Femur (tissue), 1 donor: ENCODE measurements at regions not wholly inside any gene's neighbourhood (a gene's known extent, or its start where the extent isn't known, plus 50 kb on each side); places are given as distances from the start of the nearest gene placed in this dataset.
"Not testable (repeated sequence)": the region's sequence is repeated elsewhere in the genome, so short reads cannot be mapped to it uniquely, and the experiment has no call there.

Experiments used
- DNase-seq: peaks from one replicate; pipeline ENCODE4 v3.0.0-alpha.2; 2017

GRCh38 chr11:11220786-11221185 lies 132.3 kb downstream of the CSNK2A3 start:
- no peak for DNase-seq

GRCh38 chr11:11218629-11218986 lies 134.4 kb downstream of the CSNK2A3 start:
- no peak for DNase-seq

- no peak for DNase-seq
Measured at GRCh38 chr11:11217929-11218628, 135.0 kb downstream of the CSNK2A3 start.

GRCh38 chr11:11217289-11217928 lies 135.6 kb downstream of the CSNK2A3 start:
- DNase-seq, result no peak

- DNase-seq, result no peak
Measured at GRCh38 chr11:11215944-11216343, 137.1 kb downstream of the CSNK2A3 start.

- no peak for DNase-seq
Measured at GRCh38 chr11:11215058-11215815, 137.8 kb downstream of the CSNK2A3 start.

- no peak for DNase-seq
Measured at GRCh38 chr11:11213117-11213516, 139.9 kb downstream of the CSNK2A3 start.

GRCh38 chr11:11211888-11212287 lies 141.2 kb downstream of the CSNK2A3 start:
- DNase-seq, result no peak

GRCh38 chr11:11211186-11211585 lies 141.9 kb downstream of the CSNK2A3 start:
- DNase-seq, result no peak

GRCh38 chr11:11210446-11210845 lies 142.6 kb downstream of the CSNK2A3 start:
- no peak for DNase-seq

GRCh38 chr11:11209967-11210366 lies 143.1 kb downstream of the CSNK2A3 start:
- no peak for DNase-seq

GRCh38 chr11:11208994-11209393 lies 144.1 kb downstream of the CSNK2A3 start:
- DNase-seq, result no peak

GRCh38 chr11:11207428-11207827 lies 145.6 kb downstream of the CSNK2A3 start:
- no peak for DNase-seq

- DNase-seq, result no peak
Measured at GRCh38 chr11:11206484-11206883, 146.6 kb downstream of the CSNK2A3 start.

GRCh38 chr11:11202885-11203284 lies 150.2 kb downstream of the CSNK2A3 start:
- DNase-seq, result no peak

- not testable (repeated sequence) for DNase-seq
Measured at GRCh38 chr11:11201302-11201701, 151.7 kb downstream of the CSNK2A3 start.

GRCh38 chr11:11192541-11192940 lies 160.5 kb downstream of the CSNK2A3 start:
- no peak for DNase-seq

- no peak for DNase-seq
Measured at GRCh38 chr11:11189506-11189905, 163.5 kb downstream of the CSNK2A3 start.

- no peak for DNase-seq
Measured at GRCh38 chr11:11186249-11186648, 166.8 kb downstream of the CSNK2A3 start.

GRCh38 chr11:11182261-11182660 lies 170.8 kb downstream of the CSNK2A3 start:
- DNase-seq, result no peak

- DNase-seq, result peak; percentile 64
Measured at GRCh38 chr11:11178671-11179638, 174.1 kb downstream of the CSNK2A3 start.

GRCh38 chr11:11177156-11177808 lies 175.8 kb downstream of the CSNK2A3 start:
- no peak for DNase-seq
